ENCODE measurements at regions not wholly inside any gene's neighbourhood (a gene's known extent, or its start where the extent isn't known, plus 50 kb on each side); places are given as distances from the start of the nearest gene placed in this dataset.

DNA sequence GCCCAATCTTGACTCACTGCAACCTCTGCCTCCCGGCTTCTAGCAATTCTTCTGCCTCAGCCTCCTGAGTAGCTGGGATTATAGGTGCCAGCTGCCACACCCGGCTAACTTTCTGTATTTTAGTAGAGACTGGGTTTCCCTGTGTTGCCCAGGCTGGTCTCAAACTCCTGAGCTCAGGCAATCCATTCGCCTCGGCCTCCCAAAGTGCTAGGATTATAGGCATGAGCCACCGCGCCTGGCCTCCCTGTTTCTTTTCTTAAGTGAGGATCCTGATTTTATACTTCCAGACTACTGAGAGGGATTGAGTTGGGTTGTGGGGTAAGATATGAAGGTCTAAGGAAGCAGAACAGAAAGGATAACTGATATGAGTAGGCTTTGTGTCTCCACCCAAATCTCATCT is 106.8 kb downstream of the CNTN3 start:
- Histone ChIP-seq H2AFZ (ENCODE audit: low read length) (no peak overlapping the region), H3K4me1 (ENCODE audit: insufficient read depth, low read length, severe bottlenecking) (no peaks in the 10 kb centered on the region), H3K9ac (ENCODE audit: low read length) (no peak overlapping the region), H3K9me3 (ENCODE audit: low read length) (no peaks in the 10 kb centered on the region), H4K20me1 (ENCODE audit: insufficient read depth, low read length) (no peaks in the 10 kb centered on the region), H3K27ac (ENCODE audit: low read depth, low read length, poor library complexity, severe bottlenecking) (no peak overlapping the region), H3K4me3 (ENCODE audit: low read depth, low read length, poor library complexity, severe bottlenecking) (no peak overlapping the region), H3K79me2 (ENCODE audit: insufficient read depth, low read length) (no peaks in the 10 kb centered on the region), H3K36me3 (ENCODE audit: insufficient read depth, low read length) (no peaks in the 10 kb centered on the region), H3K27me3 (ENCODE audit: insufficient read depth, low read length) (no peaks in the 10 kb centered on the region), H3K9me2 (ENCODE audit: low read depth, low read length) (no peaks in the 10 kb centered on the region), H3K4me2 (ENCODE audit: low read length) (no peak overlapping the region), H3F3A (ENCODE audit: insufficient read depth, low read length) (no peaks in the 10 kb centered on the region)
- TF ChIP-seq, protein P1, sequence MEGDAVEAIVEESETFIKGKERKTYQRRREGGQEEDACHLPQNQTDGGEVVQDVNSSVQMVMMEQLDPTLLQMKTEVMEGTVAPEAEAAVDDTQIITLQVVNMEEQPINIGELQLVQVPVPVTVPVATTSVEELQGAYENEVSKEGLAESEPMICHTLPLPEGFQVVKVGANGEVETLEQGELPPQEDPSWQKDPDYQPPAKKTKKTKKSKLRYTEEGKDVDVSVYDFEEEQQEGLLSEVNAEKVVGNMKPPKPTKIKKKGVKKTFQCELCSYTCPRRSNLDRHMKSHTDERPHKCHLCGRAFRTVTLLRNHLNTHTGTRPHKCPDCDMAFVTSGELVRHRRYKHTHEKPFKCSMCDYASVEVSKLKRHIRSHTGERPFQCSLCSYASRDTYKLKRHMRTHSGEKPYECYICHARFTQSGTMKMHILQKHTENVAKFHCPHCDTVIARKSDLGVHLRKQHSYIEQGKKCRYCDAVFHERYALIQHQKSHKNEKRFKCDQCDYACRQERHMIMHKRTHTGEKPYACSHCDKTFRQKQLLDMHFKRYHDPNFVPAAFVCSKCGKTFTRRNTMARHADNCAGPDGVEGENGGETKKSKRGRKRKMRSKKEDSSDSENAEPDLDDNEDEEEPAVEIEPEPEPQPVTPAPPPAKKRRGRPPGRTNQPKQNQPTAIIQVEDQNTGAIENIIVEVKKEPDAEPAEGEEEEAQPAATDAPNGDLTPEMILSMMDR (IDR thresholded peaks at IDR 0.05; ENCODE audit: low read length) = no peak
- no peak for TF ChIP-seq EZH2 (IDR thresholded peaks at IDR 0.05; ENCODE audit: borderline replicate concordance, low read length)

DNA sequence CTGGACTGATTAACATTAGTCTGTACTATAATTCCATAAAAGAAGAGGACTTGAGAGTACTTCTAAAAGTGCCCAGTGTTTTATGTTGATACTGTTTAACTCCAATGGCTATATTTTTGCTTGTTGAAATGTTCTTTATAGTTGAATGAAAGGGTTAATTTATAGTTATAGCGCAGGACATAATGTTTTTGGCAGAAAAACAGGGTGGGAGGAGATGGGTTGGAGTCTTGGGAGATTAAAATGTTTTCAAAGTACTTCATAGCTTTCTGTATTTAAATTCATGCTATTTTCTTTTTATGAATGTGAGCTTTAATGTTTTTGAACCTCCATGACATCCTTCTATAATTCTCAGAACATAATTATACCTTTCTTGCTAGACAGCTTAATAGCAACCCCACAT is 108.2 kb downstream of the CNTN3 start:
- Histone ChIP-seq H3K79me2 (ENCODE audit: insufficient read depth, low read length) (no peaks in the 10 kb centered on the region), H3K9ac (ENCODE audit: low read length) (no peak overlapping the region), H2AFZ (ENCODE audit: low read length) (no peak overlapping the region), H3K4me1 (ENCODE audit: insufficient read depth, low read length, severe bottlenecking) (no peaks in the 10 kb centered on the region), H3K36me3 (ENCODE audit: insufficient read depth, low read length) (no peaks in the 10 kb centered on the region), H3K4me2 (ENCODE audit: low read length) (no peak overlapping the region), H3K4me3 (ENCODE audit: low read depth, low read length, poor library complexity, severe bottlenecking) (no peak overlapping the region), H3F3A (ENCODE audit: insufficient read depth, low read length) (no peaks in the 10 kb centered on the region), H3K9me2 (ENCODE audit: low read depth, low read length) (no peaks in the 10 kb centered on the region), H3K9me3 (ENCODE audit: low read length) (no peaks in the 10 kb centered on the region), H3K27me3 (ENCODE audit: insufficient read depth, low read length) (no peaks in the 10 kb centered on the region), H4K20me1 (ENCODE audit: insufficient read depth, low read length) (no peaks in the 10 kb centered on the region), H3K27ac (ENCODE audit: low read depth, low read length, poor library complexity, severe bottlenecking) (no peak overlapping the region)
- no peak for TF ChIP-seq EZH2 (IDR thresholded peaks at IDR 0.05; ENCODE audit: borderline replicate concordance, low read length)
- TF ChIP-seq, protein P1 (IDR thresholded peaks at IDR 0.05; ENCODE audit: low read length) = no peak

DNA sequence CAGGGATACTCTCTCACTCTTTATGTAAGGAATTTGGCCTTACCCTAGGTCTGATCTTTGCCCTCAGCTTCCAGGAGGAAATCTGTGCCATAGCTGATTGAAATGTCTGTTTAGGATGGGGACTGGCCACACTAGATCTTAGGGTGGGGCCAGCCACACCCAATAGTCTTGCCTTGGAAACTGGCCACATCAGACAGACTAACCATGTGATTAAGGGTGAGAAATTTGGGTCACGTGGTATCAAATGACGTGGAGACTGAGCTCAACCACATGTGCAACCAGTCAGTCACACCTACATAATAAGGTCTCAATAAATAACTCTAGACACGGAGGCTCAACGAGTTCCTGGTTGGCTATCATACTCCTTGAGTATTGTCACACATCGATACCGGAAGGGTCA is 113.5 kb downstream of the CNTN3 start:
- H3K27me3 ChIP-seq (ENCODE audit: insufficient read depth, low read length) = no peaks in the 10 kb centered on the region
- H3K9me3 ChIP-seq (ENCODE audit: low read length) = no peaks in the 10 kb centered on the region
- H2AFZ ChIP-seq (ENCODE audit: low read length) = no peak overlapping the region
- no peaks in the 10 kb centered on the region for H4K20me1 ChIP-seq (ENCODE audit: insufficient read depth, low read length)
- TF ChIP-seq, protein P1 (IDR thresholded peaks at IDR 0.05; ENCODE audit: low read length) = no peak
- TF ChIP-seq EZH2 (IDR thresholded peaks at IDR 0.05; ENCODE audit: borderline replicate concordance, low read length) = no peak
- H3K79me2 ChIP-seq (ENCODE audit: insufficient read depth, low read length) = no peaks in the 10 kb centered on the region
- no peak overlapping the region for H3K27ac ChIP-seq (ENCODE audit: low read depth, low read length, poor library complexity, severe bottlenecking)
- H3K9me2 ChIP-seq (ENCODE audit: low read depth, low read length) = no peaks in the 10 kb centered on the region
- H3K36me3 ChIP-seq (ENCODE audit: insufficient read depth, low read length) = no peaks in the 10 kb centered on the region
- no peaks in the 10 kb centered on the region for H3K4me1 ChIP-seq (ENCODE audit: insufficient read depth, low read length, severe bottlenecking)
- no peak overlapping the region for H3K4me3 ChIP-seq (ENCODE audit: low read depth, low read length, poor library complexity, severe bottlenecking)
- H3F3A ChIP-seq (ENCODE audit: insufficient read depth, low read length) = no peaks in the 10 kb centered on the region
- no peak overlapping the region for H3K4me2 ChIP-seq (ENCODE audit: low read length)
- H3K9ac ChIP-seq (ENCODE audit: low read length) = no peak overlapping the region
